Vagina (tissue), 2 donors: ENCODE measurements at regions not wholly inside any gene's neighbourhood (a gene's known extent, or its start where the extent isn't known, plus 50 kb on each side); places are given as distances from the start of the nearest gene placed in this dataset.

Experiments
- DNase-seq, 2 donors: peaks; one replicate each; pipeline ENCODE4 v3.0.0-alpha.2; 2017; ENCODE audit errors: extremely low spot score in 2 of 2
- H3K27ac ChIP-seq: fragments of 200-600 bp; sonication (generic); one replicate; pipeline ENCODE4 v1.5.1; 2019
- H3K27me3 ChIP-seq: fragments of 200-600 bp; sonication (generic); one replicate; pipeline ENCODE4 v1.5.1; 2019
- H3K36me3 ChIP-seq, 2 donors: fragments of 200-600 bp; sonication (generic); one replicate each; pipeline ENCODE4 v1.5.1; 2017 to 2019
- H3K4me1 ChIP-seq: fragments of 200-600 bp; sonication (generic); one replicate; pipeline ENCODE4 v1.5.1; 2019
- H3K4me3 ChIP-seq, 2 donors: fragments of 200-600 bp; sonication (generic); 1 replicate in 1 of 2; 2 replicates in 1 of 2; pipeline ENCODE4 v1.5.1; 2016 to 2019
- H3K9me3 ChIP-seq: fragments of 200-600 bp; sonication (generic); one replicate; pipeline ENCODE4 v1.5.1; 2019
- CTCF ChIP-seq, 3 experiments: fragments of 450-650 bp in 2 of 3; fragments of 200-600 bp in 1 of 3; sonication (generic) in 1 of 3; IDR thresholded peaks; one replicate each; pipeline ENCODE4 v1.5.1; 2017 to 2019; ENCODE audit warnings: antibody characterized with exemption in 3 of 3, mild to moderate bottlenecking in 2 of 3, moderate library complexity in 2 of 3
- POLR2A ChIP-seq, 2 donors: fragments of 450-650 bp; IDR thresholded peaks; one replicate each; pipeline ENCODE4 v1.6.1; 2017; ENCODE audit warnings: antibody characterized with exemption in 2 of 2, mild to moderate bottlenecking in 2 of 2, moderate library complexity in 2 of 2
- POLR2AphosphoS5 ChIP-seq, 2 donors: sonication (generic); formaldehyde crosslinking; IDR thresholded peaks; one replicate each; pipeline ENCODE4 v1.9.0; 2017; ENCODE audit warnings: antibody characterized with exemption in 2 of 2, mild to moderate bottlenecking in 2 of 2, low read depth in 1 of 2; ENCODE audit not compliant: insufficient read depth in 1 of 2
- intact Hi-C: fragments of 100-400 bp; cut with DNase I; formaldehyde crosslinking; loops from one replicate; pipeline ENCODE4 v1.15.1; 2023

- TF ChIP-seq CTCF (IDR thresholded peaks at IDR 0.05) (no peak), POLR2AphosphoS5 (IDR thresholded peaks at IDR 0.05; ENCODE audit: insufficient read depth in 1 of 2, low read depth in 1 of 2) (no peak), POLR2A (IDR thresholded peaks at IDR 0.05) (no peak)
- Histone ChIP-seq H3K36me3 (no peaks in the 10 kb centered on the region), H3K4me3 (no peak overlapping the region), H3K4me1 (peaks cover 6% of the 10 kb centered on the region), H3K27me3 (no peaks in the 10 kb centered on the region), H3K27ac (no peak overlapping the region), H3K9me3 (no peaks in the 10 kb centered on the region)
- DNase-seq: no peak
- intact Hi-C loops: no loop called here
Observed at GRCh38 chr2:215620528-215620927, 184.7 kb upstream of the FN1 start.

GRCh38 chr2:215619989-215620388 is 184.1 kb upstream of the FN1 start:
- intact Hi-C loops: no loop called here
- Histone ChIP-seq H3K27ac (no peak overlapping the region), H3K36me3 (no peaks in the 10 kb centered on the region), H3K27me3 (no peaks in the 10 kb centered on the region), H3K4me1 (peaks cover 6% of the 10 kb centered on the region), H3K9me3 (no peaks in the 10 kb centered on the region), H3K4me3 (no peak overlapping the region)
- TF ChIP-seq CTCF (IDR thresholded peaks at IDR 0.05): no peak
- TF ChIP-seq POLR2A (IDR thresholded peaks at IDR 0.05): no peak
- TF ChIP-seq POLR2AphosphoS5 (IDR thresholded peaks at IDR 0.05; ENCODE audit: insufficient read depth in 1 of 2, low read depth in 1 of 2): no peak
- no peak for DNase-seq

- no peaks in the 10 kb centered on the region for H3K9me3 ChIP-seq
- no peak for DNase-seq
- H3K27ac ChIP-seq: no peak overlapping the region
- TF ChIP-seq CTCF (IDR thresholded peaks at IDR 0.05) (no peak), POLR2AphosphoS5 (IDR thresholded peaks at IDR 0.05; ENCODE audit: insufficient read depth in 1 of 2, low read depth in 1 of 2) (no peak), POLR2A (IDR thresholded peaks at IDR 0.05) (no peak)
- no peaks in the 10 kb centered on the region for H3K27me3 ChIP-seq
- intact Hi-C loops: no loop called here
- no peak overlapping the region for H3K4me3 ChIP-seq
- H3K4me1 ChIP-seq: peaks cover 5% of the 10 kb centered on the region
- no peaks in the 10 kb centered on the region for H3K36me3 ChIP-seq
Observed at GRCh38 chr2:215619022-215619958, 183.4 kb upstream of the FN1 start.

GRCh38 chr2:215618145-215618544 is 182.3 kb upstream of the FN1 start:
- Histone ChIP-seq H3K9me3 (no peaks in the 10 kb centered on the region), H3K27ac (no peak overlapping the region), H3K36me3 (no peaks in the 10 kb centered on the region), H3K27me3 (no peaks in the 10 kb centered on the region), H3K4me3 (no peak overlapping the region), H3K4me1 (no peaks in the 10 kb centered on the region)
- TF ChIP-seq POLR2AphosphoS5 (IDR thresholded peaks at IDR 0.05; ENCODE audit: insufficient read depth in 1 of 2, low read depth in 1 of 2) (no peak), POLR2A (IDR thresholded peaks at IDR 0.05) (no peak), CTCF (IDR thresholded peaks at IDR 0.05) (no peak)
- no peak for DNase-seq
- intact Hi-C loops: no loop called here
